Germinal center (tissue), 1 donor: ENCODE measurements at regions not wholly inside any gene's neighbourhood (a gene's known extent, or its start where the extent isn't known, plus 50 kb on each side); places are given as distances from the start of the nearest gene placed in this dataset.

Experiments
- DNase-seq: peaks from one replicate; pipeline ENCODE4 v3.0.0; 2012; ENCODE audit warnings: mixed read lengths, low spot score

DNA sequence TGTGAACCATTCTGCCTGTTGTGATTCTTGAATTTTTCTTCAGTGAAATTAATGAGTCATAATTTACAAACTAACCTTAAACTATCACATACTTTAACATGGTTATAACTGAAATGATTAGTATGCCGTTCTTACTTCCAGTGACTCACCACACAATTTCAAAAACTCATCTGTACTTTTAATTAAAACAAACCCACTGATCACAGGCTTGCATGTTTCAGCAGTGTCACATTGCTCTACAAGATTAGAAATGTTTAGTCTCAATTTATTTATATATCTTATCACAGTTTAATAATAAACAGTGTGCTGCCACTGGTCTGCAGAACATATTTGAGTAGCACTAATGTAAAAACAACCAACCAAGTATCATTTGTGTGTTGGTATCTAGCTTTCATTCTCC is 2227.9 kb upstream of the PCDH20 start:
- DNase-seq: no peak

DNA sequence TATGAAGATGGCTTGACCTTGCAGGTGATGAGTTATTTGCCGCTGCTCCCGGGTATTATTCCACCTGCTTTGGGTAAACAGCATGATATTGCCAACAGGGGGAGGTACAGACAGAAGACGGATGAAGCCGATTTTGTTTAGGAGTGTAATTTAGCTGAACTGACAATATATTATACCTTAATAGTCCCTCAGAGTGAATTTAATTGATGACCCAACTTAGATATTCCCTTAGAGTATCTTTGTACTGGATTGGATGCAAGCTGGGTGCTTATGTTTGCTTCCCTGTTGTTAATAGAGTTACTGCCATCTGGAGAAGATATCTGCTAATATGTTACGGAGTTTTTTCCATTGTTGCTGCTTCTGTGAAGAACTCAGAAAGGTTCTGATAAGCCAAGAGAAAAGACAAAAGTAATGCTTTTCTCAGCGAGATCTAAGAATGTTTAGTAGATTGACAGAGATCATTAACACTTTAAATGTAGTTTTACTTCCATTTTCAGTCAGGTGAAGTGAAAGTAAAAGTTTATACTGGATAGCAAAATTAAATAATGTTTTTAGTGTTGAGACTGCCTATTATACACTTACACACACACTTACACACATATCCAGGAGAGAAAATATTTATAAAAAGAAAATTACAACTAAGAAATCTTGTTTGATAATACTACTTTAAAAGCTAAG is 2220.8 kb upstream of the PCDH20 start:
- DNase-seq: no peak

DNA sequence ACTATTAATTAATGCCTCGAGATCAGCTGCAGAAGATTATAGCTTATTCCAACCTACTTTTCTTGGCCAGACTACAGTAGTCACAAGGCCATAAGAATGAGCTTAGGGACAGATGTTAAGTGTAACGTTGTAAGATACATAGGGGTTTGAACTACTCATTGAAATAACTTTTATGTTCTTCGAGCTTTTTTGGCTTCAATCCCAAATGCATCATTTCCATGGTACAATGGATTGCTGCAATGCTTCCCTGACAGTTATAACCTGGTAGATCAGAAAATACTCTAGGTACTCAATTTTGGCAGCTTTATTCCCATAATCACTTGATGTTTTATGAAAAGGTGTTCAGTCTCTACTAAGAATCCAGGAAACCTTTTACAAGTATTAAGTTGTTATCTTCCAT is 2216.7 kb upstream of the PCDH20 start:
- no peak for DNase-seq

DNA sequence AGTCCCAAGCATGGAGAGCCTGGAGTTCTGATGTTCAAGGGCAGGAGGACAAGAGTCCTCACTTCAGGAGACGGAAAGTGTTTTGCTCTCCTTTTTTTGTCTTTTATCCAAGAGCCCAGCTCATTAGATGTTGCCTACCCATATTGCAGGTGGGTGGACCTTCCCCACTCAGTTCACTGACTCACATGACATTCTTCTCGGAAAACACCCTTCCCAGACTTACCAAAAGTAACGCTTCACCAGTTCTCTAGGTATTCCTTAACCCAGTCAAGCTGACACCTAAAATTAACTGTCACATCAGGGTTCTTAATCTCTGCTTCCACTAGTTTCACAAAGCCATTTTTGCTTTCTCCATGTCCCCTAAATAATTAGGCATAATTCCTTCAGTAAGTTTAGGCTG is 2215.4 kb upstream of the PCDH20 start:
- no peak for DNase-seq

DNA sequence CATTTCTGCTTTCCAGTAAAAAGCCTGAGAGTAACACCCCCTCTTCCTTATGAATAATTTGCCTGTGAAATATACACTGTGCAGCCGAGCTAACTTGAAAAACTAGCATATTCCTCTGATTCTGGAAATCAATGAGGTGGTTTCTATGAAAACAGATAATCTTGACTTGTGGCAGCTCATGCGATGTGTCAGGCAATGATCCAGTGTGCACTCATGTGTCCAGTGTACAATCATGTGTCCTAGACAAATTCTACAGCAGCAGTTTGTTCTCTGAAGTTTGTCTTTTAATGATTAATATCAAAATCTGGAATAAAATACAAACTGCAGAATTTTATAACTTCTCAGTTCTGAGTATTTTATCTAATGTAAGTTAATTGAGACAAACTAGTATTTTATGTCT is 2213.9 kb upstream of the PCDH20 start:
- DNase-seq: no peak

DNA sequence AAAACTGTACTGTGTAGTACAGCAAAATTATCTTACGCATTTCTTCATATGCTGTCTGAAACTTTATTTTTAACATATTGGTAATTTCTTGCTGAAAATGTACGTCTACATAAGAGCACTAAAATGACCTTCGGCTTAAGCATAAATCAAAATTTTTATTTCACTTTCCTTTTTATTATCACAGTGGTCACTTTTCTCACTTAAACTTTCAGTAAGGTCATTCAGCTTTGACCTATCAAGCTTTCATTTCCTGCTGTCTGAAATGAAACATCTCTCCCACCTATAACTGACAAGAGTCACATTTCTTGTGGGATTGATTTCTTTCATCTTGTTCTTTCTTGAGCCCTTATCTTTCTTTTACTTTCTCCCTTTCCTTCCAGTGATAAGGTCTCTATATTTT is 2212.7 kb upstream of the PCDH20 start:
- no peak for DNase-seq

DNA sequence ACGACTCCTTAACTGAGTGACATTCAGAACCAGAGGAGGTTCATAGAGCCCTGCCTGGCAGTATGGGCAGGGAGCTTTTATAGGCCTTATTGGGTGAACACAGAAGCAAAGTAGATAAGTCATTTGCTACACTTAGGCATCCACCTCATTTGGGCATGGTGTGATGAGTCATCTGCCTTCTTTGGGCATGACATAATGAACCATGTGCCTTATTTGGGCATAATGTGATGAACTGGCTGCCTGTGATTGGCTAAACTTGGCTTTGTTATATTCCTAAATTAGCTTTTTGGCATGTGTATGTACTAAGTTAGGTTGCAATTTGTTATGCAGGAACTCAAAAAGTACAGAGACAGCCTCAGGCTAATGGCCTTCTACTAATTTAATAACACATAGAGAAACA is 2210.2 kb upstream of the PCDH20 start:
- no peak for DNase-seq

DNA sequence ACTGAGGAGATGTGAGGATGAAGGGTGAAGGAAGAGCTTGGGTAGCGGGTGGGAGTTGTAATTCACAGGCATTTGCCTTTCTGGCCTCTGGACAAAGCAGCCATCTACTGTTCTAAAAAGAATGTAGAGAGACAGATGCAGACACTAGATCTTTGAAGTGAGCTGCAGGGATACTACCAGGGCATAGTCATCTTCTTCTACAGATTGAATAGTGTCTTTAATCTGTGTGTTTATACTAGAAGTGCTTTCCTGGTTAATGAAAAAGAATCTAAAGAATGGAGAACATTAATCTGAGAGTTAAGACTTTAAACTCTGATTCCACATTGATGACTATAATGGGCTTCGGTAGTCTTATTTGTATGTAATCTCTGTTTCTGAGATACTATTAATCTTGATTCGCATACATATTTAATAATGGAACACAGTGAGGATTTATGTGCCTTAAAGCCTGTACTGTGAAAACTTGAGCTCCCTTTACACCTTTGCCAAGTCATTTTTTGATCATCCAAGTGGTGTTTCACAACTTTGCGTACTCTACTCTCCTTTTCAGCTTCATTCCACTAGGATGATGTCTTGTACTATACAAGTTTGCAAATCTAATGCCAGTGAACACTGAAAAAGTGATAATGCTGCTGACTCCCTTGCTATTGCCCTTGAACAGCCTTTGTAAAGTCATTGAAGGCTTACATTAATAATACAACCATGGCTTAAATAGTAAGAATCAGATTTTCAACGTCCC is 2199.4 kb upstream of the PCDH20 start:
- DNase-seq: no peak

DNA sequence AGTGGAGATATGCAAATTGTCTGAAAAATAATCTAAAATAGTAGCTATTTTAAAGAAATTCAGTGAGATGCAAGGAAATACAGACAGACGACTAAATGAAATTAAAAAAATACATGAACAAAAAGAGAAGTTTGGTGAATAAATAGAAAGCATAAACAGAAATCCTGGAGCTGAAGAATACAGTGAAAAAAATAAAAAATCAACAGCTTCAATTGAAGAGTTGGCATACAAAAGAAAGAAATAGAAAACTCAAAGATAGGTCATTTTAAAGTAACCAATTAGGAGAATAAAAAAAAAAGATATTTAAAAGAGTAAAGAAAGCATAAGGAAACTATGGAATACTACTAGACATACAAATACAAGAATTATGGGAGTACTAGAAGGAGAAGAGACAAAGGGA is 2191.5 kb upstream of the PCDH20 start:
- no peak for DNase-seq

DNA sequence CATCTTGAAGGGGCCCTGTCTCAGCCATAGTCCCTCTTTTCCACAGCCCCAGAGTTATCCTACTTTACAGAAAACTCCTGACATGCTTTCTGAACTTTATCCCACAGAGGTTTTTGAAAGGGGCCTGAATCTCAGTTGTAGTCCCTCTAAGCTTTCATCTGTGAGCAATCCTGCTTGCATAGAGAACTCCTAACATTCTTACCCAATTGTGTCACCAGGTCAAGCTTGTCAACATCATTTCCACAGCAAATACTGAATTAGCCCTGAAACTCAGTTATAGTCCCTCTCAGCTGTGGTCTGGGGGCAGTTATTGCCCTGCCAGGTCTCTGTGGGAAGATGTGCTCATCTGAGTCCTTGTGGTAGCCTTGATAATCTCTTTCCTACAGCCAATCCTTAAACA is 2190.3 kb upstream of the PCDH20 start:
- DNase-seq: no peak

DNA sequence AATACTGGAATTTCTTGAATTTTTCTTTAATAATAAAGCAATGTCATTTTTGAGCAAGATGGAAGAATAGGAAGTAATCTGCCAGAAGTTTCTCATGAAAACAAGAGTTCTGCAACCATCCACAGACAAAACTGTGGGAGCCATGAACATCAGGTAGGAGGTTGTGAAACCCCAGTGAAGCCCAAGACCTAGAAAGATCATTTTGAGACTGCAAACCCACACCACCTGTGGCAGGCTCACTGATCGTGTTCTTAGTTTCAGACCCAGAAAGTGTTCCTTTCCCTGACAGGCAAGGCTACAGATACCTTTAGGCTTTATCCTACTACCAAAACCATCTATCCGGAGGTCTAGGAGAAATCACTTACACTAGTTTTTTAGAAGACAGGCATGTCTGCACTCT is 2189.8 kb upstream of the PCDH20 start:
- DNase-seq: no peak

DNA sequence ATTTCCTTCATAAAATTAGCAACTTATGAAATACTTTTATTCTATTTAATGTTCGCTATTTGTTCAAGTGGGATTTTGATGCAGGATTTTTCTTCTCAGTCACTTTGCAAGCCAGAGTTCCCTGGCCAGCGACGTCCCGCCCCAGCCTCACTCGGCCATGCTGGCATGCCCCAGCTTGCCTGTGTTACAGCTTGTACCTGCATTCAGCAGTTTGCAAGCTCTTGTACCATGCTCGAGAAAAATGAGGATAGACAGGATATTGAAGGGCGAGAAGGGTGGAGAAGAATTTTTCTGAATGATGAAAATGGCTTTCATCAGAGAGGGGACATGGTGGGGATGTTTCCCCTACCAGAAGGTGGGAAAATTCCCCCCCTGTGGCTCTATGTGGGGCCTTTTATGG is 2180.2 kb upstream of the PCDH20 start:
- no peak for DNase-seq

DNA sequence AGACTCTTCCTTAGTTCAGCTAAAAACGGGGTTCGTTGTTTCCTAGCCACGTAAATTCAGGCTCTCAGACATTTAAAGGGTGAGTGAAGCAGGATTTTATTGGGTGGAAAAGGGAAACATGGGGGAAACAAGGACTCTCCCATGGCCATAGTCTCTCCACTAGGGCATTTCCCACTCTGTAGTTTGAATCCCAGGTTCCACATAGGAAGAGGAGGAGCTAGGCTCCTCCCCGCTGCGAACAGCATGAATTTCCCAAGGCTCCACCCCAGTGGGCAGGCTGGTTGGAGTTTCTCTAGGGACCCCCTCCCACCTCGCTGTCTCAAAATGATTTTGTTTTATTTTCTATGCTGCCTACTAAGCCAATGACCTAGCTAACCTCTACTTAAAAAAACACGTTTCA is 2170.8 kb upstream of the PCDH20 start:
- DNase-seq: no peak

DNA sequence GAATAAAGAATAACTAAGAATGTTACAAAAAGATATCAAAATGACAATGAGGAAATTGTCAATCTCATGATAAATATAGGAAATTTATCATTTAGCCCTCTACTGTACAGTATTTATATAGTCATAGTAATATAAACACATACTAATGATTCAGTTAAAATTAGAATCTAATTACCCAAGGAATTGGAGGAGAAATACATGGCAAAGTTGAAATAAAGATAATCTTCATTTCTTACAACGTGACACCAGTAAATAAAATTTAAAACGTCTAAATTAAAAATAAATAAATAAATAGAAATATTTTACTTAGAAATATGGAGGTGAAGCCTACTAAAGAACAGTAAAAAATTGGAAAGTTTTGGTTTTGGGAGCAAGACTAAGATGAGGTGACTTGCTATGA is 2163.1 kb upstream of the PCDH20 start:
- DNase-seq: no peak

DNA sequence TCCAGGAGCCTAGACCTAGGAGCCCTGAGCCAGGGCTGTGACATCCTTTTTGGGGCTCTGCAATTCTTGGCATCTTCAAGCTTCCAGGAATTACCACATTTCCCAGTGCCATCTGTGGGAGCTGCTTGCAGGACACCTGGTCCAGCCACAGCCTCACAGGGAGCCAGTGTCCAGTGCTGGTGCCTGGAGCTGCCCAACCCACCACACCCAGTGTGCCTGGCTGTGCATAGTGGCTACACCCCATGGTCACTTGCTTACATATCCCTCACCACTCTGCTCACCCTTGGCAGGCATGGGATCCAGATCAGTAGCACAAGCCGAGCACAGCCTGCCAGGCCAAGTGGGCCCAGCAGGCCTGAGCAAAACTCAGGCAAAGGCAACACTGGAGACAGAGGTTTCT is 2151.4 kb upstream of the PCDH20 start:
- no peak for DNase-seq

DNA sequence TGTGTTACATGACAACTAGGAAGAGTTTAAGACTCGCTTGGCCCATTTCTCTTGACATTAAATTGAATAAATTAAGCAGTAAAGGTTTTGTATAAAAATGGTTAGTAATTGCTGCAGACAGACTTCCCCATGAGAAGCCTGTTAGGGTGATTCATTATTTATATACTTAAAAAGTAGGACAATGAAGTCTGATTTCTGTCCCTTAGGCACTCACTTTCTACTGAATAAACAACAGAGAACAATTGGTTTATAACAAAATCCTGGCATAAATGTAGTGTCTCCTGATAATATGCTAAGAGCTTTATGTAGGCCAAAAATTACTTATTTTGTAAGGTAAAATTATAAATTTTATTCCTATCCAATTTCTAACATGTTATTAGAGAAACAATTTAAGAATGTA is 2138.5 kb upstream of the PCDH20 start:
- DNase-seq: no peak

DNA sequence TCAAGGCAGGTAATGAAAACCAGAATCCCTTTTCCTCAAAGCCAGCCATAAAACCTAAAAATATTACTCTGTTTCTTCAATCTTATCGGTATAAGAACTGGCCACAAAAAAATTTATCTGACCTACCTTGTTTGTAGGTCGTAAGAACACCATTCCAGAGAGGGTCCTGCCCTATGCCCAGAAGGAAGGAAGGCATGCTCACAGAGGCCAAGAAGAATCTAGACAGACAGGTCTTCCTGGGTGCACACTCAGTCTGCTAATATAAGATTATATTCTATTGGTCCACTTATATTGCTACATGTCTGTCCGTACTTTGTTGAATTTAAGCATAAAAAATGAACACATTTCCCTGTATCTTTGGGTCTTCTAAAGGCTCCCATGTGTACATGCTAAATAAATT is 2136.1 kb upstream of the PCDH20 start:
- DNase-seq: no peak

DNA sequence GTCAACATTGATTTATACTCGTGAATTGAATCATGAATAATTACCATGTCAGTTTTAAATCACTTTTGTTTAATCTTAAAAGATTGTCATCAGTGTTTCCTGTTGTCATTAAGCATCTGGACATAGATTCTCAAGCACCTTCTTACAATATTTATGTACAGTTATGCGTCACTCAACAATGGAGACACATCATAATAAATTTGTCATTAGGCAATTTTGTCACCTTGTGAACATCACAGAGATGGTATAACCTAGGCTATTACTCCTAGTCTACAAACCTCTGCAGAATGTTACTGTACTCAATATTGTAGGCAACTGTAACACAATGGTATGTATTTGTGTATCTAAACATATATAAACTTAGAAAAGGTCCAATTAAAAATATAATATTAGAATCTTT is 2130.9 kb upstream of the PCDH20 start:
- no peak for DNase-seq

DNA sequence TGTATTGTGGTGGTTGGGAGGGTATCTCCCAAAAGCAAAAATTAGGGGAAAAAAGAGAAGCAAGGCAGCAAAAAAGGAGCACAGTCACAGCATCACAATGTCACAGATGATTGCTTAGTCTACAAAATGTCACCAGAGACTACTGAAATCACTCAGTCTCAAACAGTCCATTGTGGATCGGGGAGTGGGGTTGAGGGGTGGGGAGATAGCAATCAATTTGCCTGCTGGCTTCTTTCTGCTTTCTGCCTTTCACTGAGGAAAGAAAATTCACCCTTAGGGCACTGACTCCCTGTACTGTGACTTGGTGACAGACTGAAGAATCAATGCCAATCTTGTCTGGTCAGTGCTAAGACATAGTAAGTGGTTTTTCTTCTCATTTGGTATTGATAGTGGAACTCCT is 2127.1 kb upstream of the PCDH20 start:
- DNase-seq: no peak

DNA sequence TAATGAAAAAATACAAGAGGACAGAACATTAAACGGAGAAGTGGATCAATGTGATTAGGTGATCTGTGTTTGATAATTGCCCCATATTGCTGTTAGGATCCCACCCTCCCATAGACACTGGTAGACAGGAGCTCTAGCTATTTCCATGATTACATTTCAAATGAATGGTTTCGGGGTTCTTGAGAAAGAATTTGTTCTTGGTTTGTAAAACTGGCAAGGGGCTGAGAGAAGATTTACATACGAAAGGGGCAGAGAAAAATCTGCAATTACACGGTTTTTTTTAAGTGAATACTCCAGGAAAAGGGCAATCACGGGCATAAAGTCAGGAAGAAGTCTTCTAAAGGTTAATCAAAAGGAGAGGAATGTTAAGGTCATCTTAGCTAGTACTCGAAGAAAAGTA is 2125.7 kb upstream of the PCDH20 start:
- DNase-seq: no peak

DNA sequence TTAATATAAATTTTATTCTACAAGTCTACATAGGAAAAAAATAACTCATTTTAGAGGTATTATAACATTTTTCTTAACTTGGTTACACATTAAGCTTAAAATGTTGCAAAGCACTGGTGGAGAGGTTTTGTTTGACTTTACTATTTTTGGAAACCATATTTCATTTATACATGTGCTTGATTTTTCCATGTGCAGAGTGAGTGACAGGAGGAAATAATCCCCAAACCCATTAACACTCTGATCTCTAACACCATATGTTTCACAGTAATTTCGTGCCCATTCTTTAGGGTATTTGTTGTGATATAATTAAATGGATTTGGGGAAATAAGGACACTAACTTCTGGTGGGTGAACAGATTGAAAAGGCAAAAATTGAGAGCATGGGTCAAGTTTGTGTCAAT is 2124.4 kb upstream of the PCDH20 start:
- no peak for DNase-seq

DNA sequence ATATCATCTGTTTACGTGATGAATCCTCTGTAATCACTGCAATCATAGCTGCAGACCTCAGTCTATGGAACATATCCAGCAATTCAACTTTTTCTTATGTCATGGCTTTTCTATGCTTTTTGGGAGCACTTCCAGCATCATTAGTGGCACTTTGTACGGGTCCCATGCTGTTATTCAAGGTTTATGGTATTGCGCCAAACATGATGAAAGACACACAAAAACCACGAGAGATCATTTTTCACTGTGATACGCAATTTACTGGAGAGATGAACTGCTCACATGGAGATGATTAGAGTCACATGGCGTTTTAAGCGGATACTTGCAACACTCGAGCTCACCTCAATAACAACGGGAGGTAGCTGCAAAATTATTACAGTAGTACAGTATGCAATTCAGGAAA is 2101.7 kb upstream of the PCDH20 start:
- no peak for DNase-seq

DNA sequence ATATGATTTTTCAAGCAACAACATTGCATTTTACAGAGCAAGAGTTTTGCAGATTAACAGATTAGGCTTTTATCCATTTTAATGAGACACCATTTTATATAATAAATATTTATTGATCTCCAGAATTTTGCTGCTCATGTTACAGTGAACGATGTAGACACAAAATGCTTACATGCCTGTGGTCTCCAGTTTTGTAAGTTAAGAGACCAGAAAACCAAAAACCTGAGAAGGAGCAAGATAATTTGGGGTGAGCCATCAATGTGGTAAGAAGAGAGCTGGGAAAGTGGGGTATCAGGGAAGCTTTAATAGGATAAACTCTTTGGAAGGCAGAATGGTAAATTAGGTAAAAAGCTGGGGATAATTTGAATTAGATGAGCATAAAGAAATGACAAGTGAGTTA is 2100.5 kb upstream of the PCDH20 start:
- no peak for DNase-seq

DNA sequence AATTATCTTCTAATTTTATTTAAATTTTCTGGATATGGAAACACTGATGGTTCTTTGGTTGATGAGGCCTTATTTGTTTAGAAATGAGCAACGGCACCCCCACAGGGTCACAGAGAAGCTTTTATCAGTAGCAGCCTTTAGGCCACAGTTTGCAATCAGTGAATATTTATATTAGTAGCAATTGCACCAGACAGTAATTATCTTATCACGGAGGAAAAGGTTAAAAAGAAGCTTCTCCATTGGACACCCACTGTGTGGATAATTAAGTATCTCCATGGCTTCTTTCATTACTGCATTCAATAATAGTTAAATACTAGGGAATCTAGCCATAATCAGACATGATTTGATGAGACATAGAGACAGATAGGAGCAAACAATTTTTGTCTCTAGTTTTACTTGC is 2099.2 kb upstream of the PCDH20 start:
- DNase-seq: no peak
